ENCODE measurements at regions not wholly inside any gene's neighbourhood (a gene's known extent, or its start where the extent isn't known, plus 50 kb on each side); places are given as distances from the start of the nearest gene placed in this dataset.

GRCh38 chr2:12607971-12608370 is 108.8 kb upstream of the TRIB2 start:
- Histone ChIP-seq H3K36me3 (ENCODE audit: control insufficient read depth, low read length) (no peaks in the 10 kb centered on the region), H3K9me2 (replicated peaks; ENCODE audit: control insufficient read depth, low read length) (no peaks in the 10 kb centered on the region), H3K27me3 (ENCODE audit: control insufficient read depth, low read length) (no peaks in the 10 kb centered on the region), H3K27ac (ENCODE audit: low read depth, low read length) (no peak overlapping the region), H4K20me1 (ENCODE audit: control insufficient read depth, insufficient read depth, low read depth, low read length) (no peaks in the 10 kb centered on the region), H3F3A (ENCODE audit: control insufficient read depth, insufficient read depth) (peaks cover 3% of the 10 kb centered on the region; the same call in 1 of the 2 replicates), H3K4me2 (ENCODE audit: low read length) (no peak overlapping the region), H3K4me1 (ENCODE audit: control insufficient read depth, low read length) (peaks cover 36% of the 10 kb centered on the region), H3K79me2 (ENCODE audit: control insufficient read depth, low read length) (no peaks in the 10 kb centered on the region), H3K4me3 (ENCODE audit: low read length) (no peak overlapping the region), H3K9me3 (ENCODE audit: control insufficient read depth, insufficient read depth, low read length) (no peaks in the 10 kb centered on the region)
- no peak for TF ChIP-seq CTCF (IDR thresholded peaks at IDR 0.05; ENCODE audit: low read depth, low read length, poor library complexity, severe bottlenecking)
- TF ChIP-seq EZH2phosphoT487 (IDR thresholded peaks at IDR 0.05; ENCODE audit: borderline replicate concordance, low read length) = no peak

- no peaks in the 10 kb centered on the region for H3K79me2 ChIP-seq (ENCODE audit: control insufficient read depth, low read length)
- H3K9me3 ChIP-seq (ENCODE audit: control insufficient read depth, insufficient read depth, low read length) = no peaks in the 10 kb centered on the region
- TF ChIP-seq CTCF (IDR thresholded peaks at IDR 0.05; ENCODE audit: low read depth, low read length, poor library complexity, severe bottlenecking) (no peak), EZH2phosphoT487 (IDR thresholded peaks at IDR 0.05; ENCODE audit: borderline replicate concordance, low read length) (no peak)
- peak overlapping the region; percentile 47 for H3K4me2 ChIP-seq (ENCODE audit: low read length)
- no peaks in the 10 kb centered on the region for H3K27me3 ChIP-seq (ENCODE audit: control insufficient read depth, low read length)
- H3K4me3 ChIP-seq (ENCODE audit: low read length) = no peak overlapping the region
- no peaks in the 10 kb centered on the region for H3K36me3 ChIP-seq (ENCODE audit: control insufficient read depth, low read length)
- H3F3A ChIP-seq (ENCODE audit: control insufficient read depth, insufficient read depth) = peaks cover 3% of the 10 kb centered on the region; the same call in 1 of the 2 replicates
- H3K9me2 ChIP-seq (replicated peaks; ENCODE audit: control insufficient read depth, low read length) = no peaks in the 10 kb centered on the region
- no peaks in the 10 kb centered on the region for H4K20me1 ChIP-seq (ENCODE audit: control insufficient read depth, insufficient read depth, low read depth, low read length)
- H3K27ac ChIP-seq (ENCODE audit: low read depth, low read length) = peak overlapping the region; percentile 23; the same call in 1 of the 2 replicates
- H3K4me1 ChIP-seq (ENCODE audit: control insufficient read depth, low read length) = peaks cover 51% of the 10 kb centered on the region
These were observed 106.4 kb upstream of the TRIB2 start for GRCh38 chr2:12610314-12610713.

GRCh38 chr2:12612168-12612567 is 104.6 kb upstream of the TRIB2 start:
- H3K4me2 ChIP-seq (ENCODE audit: low read length) = peak overlapping the region; percentile 65
- peaks cover 56% of the 10 kb centered on the region for H3K4me1 ChIP-seq (ENCODE audit: control insufficient read depth, low read length)
- no peak overlapping the region for H3K4me3 ChIP-seq (ENCODE audit: low read length)
- no peaks in the 10 kb centered on the region for H3K27me3 ChIP-seq (ENCODE audit: control insufficient read depth, low read length)
- H4K20me1 ChIP-seq (ENCODE audit: control insufficient read depth, insufficient read depth, low read depth, low read length) = no peaks in the 10 kb centered on the region
- no peaks in the 10 kb centered on the region for H3K9me2 ChIP-seq (replicated peaks; ENCODE audit: control insufficient read depth, low read length)
- H3F3A ChIP-seq (ENCODE audit: control insufficient read depth, insufficient read depth) = peaks cover 3% of the 10 kb centered on the region; the same call in 1 of the 2 replicates
- no peak overlapping the region for H3K27ac ChIP-seq (ENCODE audit: low read depth, low read length)
- no peaks in the 10 kb centered on the region for H3K36me3 ChIP-seq (ENCODE audit: control insufficient read depth, low read length)
- H3K9me3 ChIP-seq (ENCODE audit: control insufficient read depth, insufficient read depth, low read length) = no peaks in the 10 kb centered on the region
- H3K79me2 ChIP-seq (ENCODE audit: control insufficient read depth, low read length) = no peaks in the 10 kb centered on the region
- TF ChIP-seq EZH2phosphoT487 (IDR thresholded peaks at IDR 0.05; ENCODE audit: borderline replicate concordance, low read length) (no peak), CTCF (IDR thresholded peaks at IDR 0.05; ENCODE audit: low read depth, low read length, poor library complexity, severe bottlenecking) (no peak)
